Stimulated activated CD8-positive, alpha-beta memory T cell treated with anti-CD3 and anti-CD28 coated beads, Interleukin-7, amount 100 ng/mL, for 4 hours (primary cell): ENCODE measurements at regions not wholly inside any gene's neighbourhood (a gene's known extent, or its start where the extent isn't known, plus 50 kb on each side); places are given as distances from the start of the nearest gene placed in this dataset.

Source experiments
- DNase-seq, 2 donors: peaks; one replicate each; pipeline ENCODE4 v3.0.0-alpha.2; 2020; ENCODE audit warnings: low read depth in 2 of 2

DNA sequence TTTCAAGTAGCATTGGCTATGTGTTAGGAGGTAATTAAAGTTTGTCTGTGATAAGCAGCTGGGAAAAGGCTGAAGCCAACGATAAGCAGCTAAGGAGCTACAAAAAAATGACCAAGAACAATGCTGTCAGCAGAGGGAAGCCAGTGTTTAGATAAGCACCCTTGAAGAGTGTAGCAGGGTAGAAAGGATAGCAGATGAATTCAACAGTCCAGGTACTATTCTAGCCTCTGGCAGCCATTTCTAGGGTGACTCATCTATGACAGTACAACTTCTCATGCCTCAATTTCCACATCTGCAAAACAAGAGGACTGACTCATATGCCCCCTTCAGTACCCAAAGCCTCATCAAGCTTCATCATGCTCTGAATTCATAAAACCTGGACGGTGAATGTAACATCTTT lies 617.6 kb upstream of the UBE2E2 start:
- no peak for DNase-seq

DNA sequence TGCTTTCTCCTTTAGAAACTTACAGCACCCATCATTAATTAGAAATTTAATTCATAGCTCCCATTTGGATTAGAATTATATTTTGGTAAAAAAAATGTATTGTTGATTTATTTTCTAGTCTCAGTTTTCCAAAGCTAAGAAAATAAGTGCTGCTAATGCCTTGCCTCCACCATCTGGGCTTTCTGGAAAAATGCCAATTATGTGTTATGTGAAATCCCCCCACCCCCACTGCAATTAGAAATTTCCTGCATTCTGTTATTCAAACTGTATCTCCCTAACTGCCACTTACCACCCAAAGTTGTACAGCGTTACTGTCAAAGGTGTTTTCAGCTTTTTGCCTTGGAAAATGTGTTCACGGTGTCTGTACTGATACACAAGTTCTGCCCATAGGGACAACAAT lies 617.2 kb upstream of the UBE2E2 start:
- DNase-seq, result no peak

DNA sequence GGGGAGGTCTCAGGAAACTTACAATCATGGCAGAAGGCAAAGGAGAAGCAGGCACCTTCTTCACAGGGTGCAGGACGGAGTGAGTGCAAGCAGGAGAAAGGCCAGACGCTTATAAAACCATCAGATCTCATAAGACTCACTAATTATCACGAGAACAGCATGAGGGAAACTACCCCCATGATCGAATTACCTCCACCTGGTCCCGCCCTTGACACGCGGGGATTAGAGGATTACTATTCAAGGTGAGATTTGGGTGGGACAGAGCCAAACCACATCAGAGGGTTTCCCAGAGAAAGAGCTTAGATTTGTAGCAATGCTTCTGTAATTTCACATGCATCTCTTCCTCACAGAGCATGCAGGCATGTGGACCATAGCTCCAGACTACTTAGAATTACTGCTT lies 615.7 kb upstream of the UBE2E2 start:
- no peak for DNase-seq

- no peak for DNase-seq
Measured at GRCh38 chr3:22593638-22594037, 609.5 kb upstream of the UBE2E2 start.

DNA sequence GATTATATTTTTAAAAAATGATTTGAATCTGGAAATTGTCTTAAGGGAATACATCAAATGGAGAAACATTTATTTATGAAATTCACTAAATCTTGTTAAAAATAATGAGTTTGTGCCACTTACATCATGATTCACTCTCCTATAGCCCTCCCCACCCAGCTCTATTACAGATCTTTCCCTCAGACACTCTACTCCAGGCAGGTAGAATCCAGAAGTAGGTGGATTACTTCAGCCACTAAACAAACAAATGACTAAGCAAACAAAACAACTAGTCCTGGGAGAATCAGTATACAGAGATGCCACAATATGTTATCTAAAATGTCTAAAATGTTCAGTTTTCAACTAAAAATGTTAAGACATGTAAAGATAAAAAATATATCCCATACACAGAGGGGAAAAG lies 608.1 kb upstream of the UBE2E2 start:
- no peak for DNase-seq

- DNase-seq, result no peak
Measured at GRCh38 chr3:22606461-22606860, 596.7 kb upstream of the UBE2E2 start.

DNA sequence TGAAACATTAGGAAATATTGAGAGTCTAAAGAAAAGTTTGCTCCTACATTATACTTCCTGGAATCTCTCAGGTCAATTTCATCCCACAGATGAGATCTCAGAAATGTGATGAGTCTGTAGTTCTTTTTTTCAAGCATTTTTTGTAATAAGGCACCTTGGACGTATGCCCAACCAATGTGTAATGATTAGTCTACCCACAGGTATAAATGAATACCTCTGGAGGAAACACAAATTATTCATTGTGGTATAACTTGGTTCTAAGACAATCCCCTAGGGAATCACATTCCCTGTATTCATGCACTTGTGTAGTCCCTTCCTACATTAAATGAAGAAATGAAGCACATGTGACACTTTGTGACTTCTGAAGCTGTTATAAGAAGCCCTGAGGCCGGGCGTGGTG lies 596.2 kb upstream of the UBE2E2 start:
- DNase-seq, result no peak

GRCh38 chr3:22608093-22608492 lies 595.0 kb upstream of the UBE2E2 start:
- no peak for DNase-seq

GRCh38 chr3:22608721-22609120 lies 594.4 kb upstream of the UBE2E2 start:
- no peak for DNase-seq

- no peak for DNase-seq
Measured at GRCh38 chr3:22609139-22609538, 594.0 kb upstream of the UBE2E2 start.

GRCh38 chr3:22612927-22613326 lies 590.2 kb upstream of the UBE2E2 start:
- no peak for DNase-seq

DNA sequence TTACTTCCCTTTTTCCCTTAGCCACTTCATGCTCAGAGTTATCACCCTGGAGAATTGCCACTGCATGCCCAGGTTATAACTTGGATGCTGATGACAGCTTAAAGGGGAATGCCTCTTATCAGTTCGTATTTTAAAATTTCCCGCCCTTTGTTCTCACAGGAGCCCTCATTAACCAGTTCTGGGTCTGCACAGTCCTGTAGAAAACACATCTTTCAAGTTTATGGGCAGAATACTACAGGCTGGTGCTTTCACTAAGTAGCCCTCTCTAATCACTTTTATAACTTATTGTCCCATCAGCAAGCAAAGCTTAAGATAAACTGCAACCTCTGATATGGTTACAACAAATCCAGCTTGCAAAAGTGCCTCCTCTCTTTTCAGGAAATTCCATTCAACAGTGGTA lies 587.3 kb upstream of the UBE2E2 start:
- DNase-seq, result no peak

GRCh38 chr3:22617372-22617771 lies 585.8 kb upstream of the UBE2E2 start:
- no peak for DNase-seq

DNA sequence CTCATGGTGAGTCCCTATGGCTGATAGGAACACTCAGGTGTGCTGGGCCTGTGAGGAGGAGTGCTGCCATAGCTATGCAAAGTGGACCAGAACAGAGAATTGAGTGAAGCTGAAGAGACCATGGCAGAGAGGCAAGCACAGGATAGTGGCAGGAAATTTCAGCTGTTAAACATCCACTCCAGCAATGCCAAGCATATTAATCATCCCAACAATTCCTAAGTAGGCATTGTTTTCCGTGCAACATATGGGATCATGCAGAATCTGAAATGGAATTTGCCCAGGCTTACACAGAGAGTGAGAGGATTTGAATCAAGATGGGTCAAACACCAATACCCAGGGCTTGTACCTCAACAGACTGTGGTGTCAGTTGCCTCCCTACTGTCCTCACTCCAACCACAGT lies 582.6 kb upstream of the UBE2E2 start:
- no peak for DNase-seq

GRCh38 chr3:22621205-22621809 lies 581.8 kb upstream of the UBE2E2 start:
- no peak for DNase-seq

GRCh38 chr3:22627993-22628499 lies 575.1 kb upstream of the UBE2E2 start:
- no peak for DNase-seq

- DNase-seq, result no peak
Measured at GRCh38 chr3:22632536-22632935, 570.6 kb upstream of the UBE2E2 start.

DNA sequence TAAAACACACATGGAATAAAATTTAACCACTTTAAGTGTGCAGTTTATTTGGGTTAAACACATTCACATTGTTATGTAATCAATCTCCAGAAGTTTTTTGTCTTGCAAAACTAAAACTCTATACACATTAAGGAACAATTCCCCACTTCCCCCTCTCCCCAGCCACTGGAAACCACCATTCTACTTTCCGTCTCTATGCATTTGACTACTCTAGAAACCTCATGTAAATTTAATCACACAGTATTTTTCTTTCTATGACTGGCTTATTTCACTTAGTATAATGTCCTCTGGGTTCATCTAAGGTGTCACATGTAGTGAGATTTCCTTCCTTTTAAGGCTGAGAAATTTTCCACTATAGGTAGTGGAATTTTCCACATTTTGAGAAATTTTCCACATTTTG lies 568.7 kb upstream of the UBE2E2 start:
- DNase-seq, result no peak

- no peak for DNase-seq
Measured at GRCh38 chr3:22659651-22660475, 543.3 kb upstream of the UBE2E2 start.

GRCh38 chr3:22660606-22661005 lies 542.5 kb upstream of the UBE2E2 start:
- no peak for DNase-seq

- no peak for DNase-seq
Measured at GRCh38 chr3:22661121-22661700, 541.9 kb upstream of the UBE2E2 start.

DNA sequence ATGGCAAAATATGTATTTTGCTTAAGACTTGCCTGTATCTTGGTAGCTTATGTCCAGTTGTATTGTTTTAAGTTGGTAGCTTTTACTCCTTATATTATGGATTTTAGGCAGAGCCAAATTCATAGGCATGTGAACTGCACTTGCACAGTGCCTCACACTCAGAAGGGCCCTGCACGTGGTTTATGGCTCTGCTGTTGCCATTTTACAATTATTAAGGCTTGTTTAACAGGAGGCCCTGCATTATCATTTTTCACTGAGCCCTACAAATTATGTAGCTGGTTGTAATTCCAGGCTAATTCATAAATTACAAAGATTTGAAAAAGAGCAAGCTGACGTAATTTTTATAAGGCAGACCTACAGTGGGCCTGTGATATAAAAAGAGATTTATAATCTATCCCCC lies 537.6 kb upstream of the UBE2E2 start:
- DNase-seq, result no peak

DNA sequence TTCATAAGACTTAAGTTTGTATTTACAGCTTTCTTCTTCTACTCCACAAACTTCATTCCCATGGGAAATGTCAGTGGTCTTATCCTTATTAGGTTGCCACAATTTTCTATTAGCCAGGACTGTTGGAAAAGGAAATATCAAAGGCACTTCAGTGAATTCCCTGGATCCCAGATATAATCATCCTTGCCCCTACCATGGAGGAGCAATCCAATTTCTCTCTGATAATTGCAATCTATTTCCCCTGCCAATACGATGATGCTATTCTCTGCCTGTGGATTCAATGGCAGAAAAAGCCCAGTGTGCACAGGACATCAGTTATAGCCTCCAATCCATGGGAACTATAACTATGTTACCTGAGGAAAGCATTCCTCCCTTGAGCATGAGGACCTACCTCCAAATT lies 536.4 kb upstream of the UBE2E2 start:
- no peak for DNase-seq
